Stimulated activated naive B cell treated with anti-CD40 and anti-IgM and Interleukin-4, amounts not matched to agents 10 μg/mL and 1 μg/mL and 100 μg/mL, for 72 hours (primary cell): ENCODE measurements at regions not wholly inside any gene's neighbourhood (a gene's known extent, or its start where the extent isn't known, plus 50 kb on each side); places are given as distances from the start of the nearest gene placed in this dataset.

ENCODE experiments used
- ATAC-seq, 2 donors: fragments of 150-1000 bp; cut with Tn5 transposase; replicated peaks; 2 replicates each; pipeline ENCODE4 v1.10.0; 2021; ENCODE audit warnings: moderate library complexity in 1 of 2
- DNase-seq: peaks from one replicate; pipeline ENCODE4 v3.0.0; 2021
- H3K27ac Mint-ChIP-seq: one replicate; pipeline ENCODE4 v1.8.0; 2022; ENCODE audit warnings: mild to moderate bottlenecking, mixed read lengths
- H3K27me3 Mint-ChIP-seq, 2 donors: one replicate each; pipeline ENCODE4 v1.8.0; 2022; ENCODE audit warnings: mixed read lengths in 2 of 2
- H3K36me3 Mint-ChIP-seq, 2 donors: one replicate each; pipeline ENCODE4 v1.8.0; 2022; ENCODE audit warnings: mixed read lengths in 2 of 2, mild to moderate bottlenecking in 1 of 2
- H3K4me1 Mint-ChIP-seq, 2 donors: one replicate each; pipeline ENCODE4 v1.8.0; 2022; ENCODE audit warnings: mixed read lengths in 2 of 2, mild to moderate bottlenecking in 1 of 2
- H3K4me3 Mint-ChIP-seq, 2 donors: one replicate each; pipeline ENCODE4 v1.8.0; 2022; ENCODE audit warnings: mild to moderate bottlenecking in 2 of 2, mixed read lengths in 2 of 2, moderate library complexity in 1 of 2
- H3K9me3 Mint-ChIP-seq, 2 donors: one replicate each; pipeline ENCODE4 v1.8.0; 2022; ENCODE audit warnings: mixed read lengths in 2 of 2, mild to moderate bottlenecking in 1 of 2

DNA sequence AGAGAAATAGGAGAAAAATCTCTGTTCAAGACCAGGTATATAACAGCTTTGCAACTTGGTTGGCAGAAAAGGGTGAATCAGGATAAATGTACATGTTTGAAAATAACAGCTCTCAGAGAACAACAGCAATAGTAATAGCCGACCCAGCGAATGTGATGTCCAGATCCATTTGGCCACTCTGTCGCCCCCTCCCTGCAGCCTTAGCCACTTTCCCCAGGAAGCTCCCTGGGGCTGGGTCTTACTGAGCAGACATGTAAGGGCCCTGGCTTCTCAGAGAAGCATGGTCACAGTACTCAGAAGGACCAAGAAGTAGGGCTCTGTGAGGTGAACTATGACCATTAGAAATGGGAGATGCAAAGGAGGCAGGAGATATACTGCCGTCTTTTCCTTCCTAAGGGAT is 154.1 kb upstream of the SNX19 start:
- DNase-seq (no peak), ATAC-seq (no peak)
- no peaks in the 10 kb centered on the region for H3K4me1 Mint-ChIP-seq
- H3K9me3 Mint-ChIP-seq, result no peaks in the 10 kb centered on the region
- no peak overlapping the region for H3K4me3 Mint-ChIP-seq
- H3K27ac Mint-ChIP-seq, result no peak overlapping the region
- no peaks in the 10 kb centered on the region for H3K36me3 Mint-ChIP-seq
- H3K27me3 Mint-ChIP-seq, result peaks cover 0 to 9% of the 10 kb centered on the region in 2 donors

- peaks cover 1 to 6% of the 10 kb centered on the region in 2 donors for H3K9me3 Mint-ChIP-seq
- H3K4me3 Mint-ChIP-seq, result no peak overlapping the region
- peaks cover 0 to 6% of the 10 kb centered on the region in 2 donors for H3K27me3 Mint-ChIP-seq
- ATAC-seq (no peak), DNase-seq (no peak)
- no peak overlapping the region for H3K27ac Mint-ChIP-seq
- no peaks in the 10 kb centered on the region for H3K36me3 Mint-ChIP-seq
- no peaks in the 10 kb centered on the region for H3K4me1 Mint-ChIP-seq
Observed at GRCh38 chr11:131073167-131073566, 156.9 kb upstream of the SNX19 start.

DNA sequence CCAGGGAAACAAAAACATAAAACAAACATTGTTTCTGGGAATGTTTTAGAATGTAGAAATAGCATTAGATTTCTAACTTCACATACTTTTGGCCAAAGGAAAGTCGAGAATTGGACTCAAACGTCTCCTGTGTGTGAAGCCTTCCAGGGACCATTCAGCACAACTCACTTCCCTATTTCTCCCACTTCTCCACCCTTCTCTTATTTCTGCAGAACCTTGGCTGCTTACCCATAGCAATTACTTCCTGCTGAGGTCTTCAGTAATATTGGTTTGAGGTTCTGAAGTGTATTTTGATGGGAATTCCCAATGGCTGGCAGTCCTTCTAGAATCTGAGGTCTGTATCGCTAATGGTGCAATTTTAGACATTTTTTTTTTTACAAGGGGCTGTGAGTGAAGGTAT is 158.3 kb upstream of the SNX19 start:
- Mint-ChIP-seq H3K27me3 (peaks cover 0 to 6% of the 10 kb centered on the region in 2 donors), H3K4me3 (no peak overlapping the region), H3K36me3 (no peaks in the 10 kb centered on the region), H3K27ac (no peak overlapping the region), H3K4me1 (no peaks in the 10 kb centered on the region), H3K9me3 (peaks cover 1 to 6% of the 10 kb centered on the region in 2 donors)
- no peak for DNase-seq
- ATAC-seq, result no peak

DNA sequence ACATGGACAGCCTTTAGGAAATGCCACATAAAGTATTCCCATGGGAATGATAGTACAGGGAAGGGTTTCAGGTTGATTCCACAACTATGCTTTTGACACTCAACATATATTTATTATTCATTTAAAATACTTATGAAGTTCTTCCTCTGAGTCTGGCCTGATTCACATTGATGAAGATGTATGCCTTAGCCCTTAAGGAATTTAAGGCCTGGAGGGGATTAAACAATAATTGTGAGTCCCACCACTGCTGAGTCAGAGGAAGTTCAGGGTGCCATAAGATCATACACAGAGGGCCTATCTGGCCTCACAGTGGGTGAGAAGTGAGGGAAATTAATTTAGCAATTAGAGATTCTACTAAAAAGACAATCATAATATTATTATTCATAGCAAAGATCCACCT is 161.1 kb upstream of the SNX19 start:
- Mint-ChIP-seq H3K27ac (no peak overlapping the region), H3K9me3 (peaks cover 3 to 11% of the 10 kb centered on the region in 2 donors), H3K4me3 (no peak overlapping the region), H3K27me3 (peaks cover 0 to 6% of the 10 kb centered on the region in 2 donors), H3K4me1 (no peaks in the 10 kb centered on the region), H3K36me3 (no peaks in the 10 kb centered on the region)
- ATAC-seq (no peak), DNase-seq (no peak)

DNA sequence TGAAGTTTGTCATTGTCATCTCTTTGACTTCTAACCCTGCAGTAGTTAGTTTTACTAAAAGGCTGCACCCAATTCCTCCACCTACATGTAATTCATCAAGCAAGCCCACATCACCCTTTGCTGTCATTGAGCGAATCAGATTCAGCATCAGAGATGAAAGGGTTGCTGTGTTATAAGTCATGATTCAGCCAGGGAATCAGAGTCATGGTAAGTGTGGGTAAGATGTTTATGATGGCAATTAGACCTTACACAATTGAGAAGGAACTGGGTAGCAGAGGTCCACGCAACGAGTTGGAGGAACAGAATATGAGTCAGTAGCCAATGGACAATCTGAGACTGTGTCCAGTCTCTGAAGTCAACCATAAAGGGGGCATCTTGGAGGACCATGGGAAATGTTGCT is 162.8 kb upstream of the SNX19 start:
- peaks cover 3 to 11% of the 10 kb centered on the region in 2 donors for H3K9me3 Mint-ChIP-seq
- no peaks in the 10 kb centered on the region for H3K36me3 Mint-ChIP-seq
- no peaks in the 10 kb centered on the region for H3K4me1 Mint-ChIP-seq
- DNase-seq (no peak), ATAC-seq (no peak)
- H3K27me3 Mint-ChIP-seq, result no peaks in the 10 kb centered on the region
- no peak overlapping the region for H3K4me3 Mint-ChIP-seq
- no peak overlapping the region for H3K27ac Mint-ChIP-seq

DNA sequence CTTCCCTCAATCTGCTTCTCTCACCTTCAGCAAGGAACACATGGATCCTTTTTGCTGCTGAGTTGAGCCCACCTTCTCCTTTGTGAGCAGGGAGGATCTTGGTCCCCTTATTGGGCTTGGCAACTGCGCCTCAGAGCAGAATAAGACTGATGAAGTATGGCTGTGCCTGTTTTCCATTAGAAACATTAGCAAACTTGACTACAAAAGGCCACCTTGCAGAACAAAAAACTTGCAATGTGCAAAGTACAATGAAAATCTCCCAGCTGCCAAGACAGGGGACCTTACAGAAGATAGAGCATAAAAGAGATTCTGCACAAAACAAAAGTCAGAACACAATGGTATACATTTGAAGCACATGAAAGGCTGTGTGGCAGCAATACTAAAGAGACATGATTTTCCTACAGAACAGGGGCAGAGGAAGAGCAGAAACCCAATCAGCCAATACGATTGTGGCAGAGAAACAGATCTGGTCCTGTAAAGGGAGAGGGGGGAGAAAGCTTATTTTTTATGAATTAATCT is 173.5 kb upstream of the SNX19 start:
- Mint-ChIP-seq H3K27me3 (no peaks in the 10 kb centered on the region), H3K27ac (no peak overlapping the region), H3K9me3 (peaks cover 9 to 11% of the 10 kb centered on the region in 2 donors), H3K4me1 (no peaks in the 10 kb centered on the region), H3K4me3 (no peak overlapping the region), H3K36me3 (peaks cover 0 to 1% of the 10 kb centered on the region in 2 donors)
- no peak for ATAC-seq
- DNase-seq, result no peak

GRCh38 chr11:131092469-131092868 is 176.2 kb upstream of the SNX19 start:
- ATAC-seq (no peak), DNase-seq (no peak)
- Mint-ChIP-seq H3K9me3 (peaks cover 0 to 1% of the 10 kb centered on the region in 2 donors), H3K4me1 (no peaks in the 10 kb centered on the region), H3K27me3 (no peaks in the 10 kb centered on the region), H3K27ac (no peak overlapping the region), H3K36me3 (no peaks in the 10 kb centered on the region), H3K4me3 (no peak overlapping the region)

- no peak for ATAC-seq
- no peak overlapping the region for H3K27ac Mint-ChIP-seq
- no peak for DNase-seq
- H3K4me1 Mint-ChIP-seq, result no peaks in the 10 kb centered on the region
- no peak overlapping the region for H3K4me3 Mint-ChIP-seq
- peaks cover 0 to 1% of the 10 kb centered on the region in 2 donors for H3K9me3 Mint-ChIP-seq
- no peaks in the 10 kb centered on the region for H3K36me3 Mint-ChIP-seq
- no peaks in the 10 kb centered on the region for H3K27me3 Mint-ChIP-seq
Observed at GRCh38 chr11:131094827-131095226, 178.5 kb upstream of the SNX19 start.

- Mint-ChIP-seq H3K27me3 (peaks cover 0 to under 1% of the 10 kb centered on the region in 2 donors), H3K36me3 (no peaks in the 10 kb centered on the region), H3K9me3 (peaks cover 0 to 1% of the 10 kb centered on the region in 2 donors), H3K27ac (no peak overlapping the region), H3K4me1 (no peaks in the 10 kb centered on the region), H3K4me3 (no peak overlapping the region)
- ATAC-seq, result no peak
- DNase-seq, result no peak
Observed at GRCh38 chr11:131095511-131096185, 179.4 kb upstream of the SNX19 start.

DNA sequence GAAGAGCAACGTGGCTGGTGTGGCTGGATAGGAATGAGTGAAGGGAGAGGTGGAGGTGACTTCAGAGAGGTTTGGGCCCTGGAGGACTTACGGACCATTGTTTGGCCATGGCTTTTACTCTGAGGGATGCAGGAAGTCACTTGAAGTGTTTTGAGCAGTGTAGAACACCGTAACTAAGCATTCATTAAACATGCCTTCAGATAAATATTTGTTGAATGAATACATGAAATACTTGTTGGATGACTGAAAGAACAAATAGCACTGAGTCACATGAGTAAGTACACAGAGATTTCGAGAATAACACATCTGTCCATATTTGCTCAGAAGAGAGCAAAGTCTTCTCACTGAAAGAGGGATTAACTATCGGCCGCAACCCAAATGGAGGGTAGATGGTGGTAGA is 182.7 kb upstream of the SNX19 start:
- Mint-ChIP-seq H3K27me3 (peaks cover 0 to 7% of the 10 kb centered on the region in 2 donors), H3K4me3 (no peak overlapping the region), H3K27ac (no peak overlapping the region), H3K36me3 (no peaks in the 10 kb centered on the region), H3K4me1 (no peaks in the 10 kb centered on the region), H3K9me3 (peaks cover 0 to 2% of the 10 kb centered on the region in 2 donors)
- ATAC-seq (no peak), DNase-seq (no peak)

DNA sequence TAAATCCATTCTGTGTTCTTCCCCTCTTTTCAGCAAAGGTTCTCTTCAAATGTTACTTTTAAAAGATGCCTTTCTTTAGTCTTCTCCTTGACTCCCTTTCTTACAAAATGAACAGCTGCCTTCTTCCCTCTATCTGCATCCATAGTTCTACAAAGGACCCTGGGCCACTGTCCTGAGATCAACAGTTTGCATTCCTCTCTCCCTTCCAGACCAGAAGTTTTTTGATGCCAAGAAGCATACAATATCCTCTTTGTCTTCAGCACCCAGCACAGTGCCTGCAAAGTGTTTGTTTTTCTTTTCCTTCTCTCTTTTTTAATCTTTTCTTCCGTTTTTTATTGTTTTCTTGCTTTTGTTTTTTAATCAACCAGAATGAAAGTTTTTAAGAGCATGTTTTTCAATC is 183.5 kb upstream of the SNX19 start:
- Mint-ChIP-seq H3K4me3 (no peak overlapping the region), H3K36me3 (no peaks in the 10 kb centered on the region), H3K27ac (no peak overlapping the region), H3K4me1 (no peaks in the 10 kb centered on the region), H3K9me3 (peaks cover 0 to 3% of the 10 kb centered on the region in 2 donors), H3K27me3 (peaks cover 0 to 12% of the 10 kb centered on the region in 2 donors)
- no peak for ATAC-seq
- DNase-seq, result no peak

- H3K27me3 Mint-ChIP-seq, result peaks cover 0 to 6% of the 10 kb centered on the region in 2 donors
- no peak overlapping the region for H3K4me3 Mint-ChIP-seq
- H3K27ac Mint-ChIP-seq, result no peak overlapping the region
- no peak for ATAC-seq
- H3K4me1 Mint-ChIP-seq, result no peaks in the 10 kb centered on the region
- no peak for DNase-seq
- H3K9me3 Mint-ChIP-seq, result peaks cover 0 to 4% of the 10 kb centered on the region in 2 donors
- H3K36me3 Mint-ChIP-seq, result no peaks in the 10 kb centered on the region
Observed at GRCh38 chr11:131108760-131109159, 192.5 kb upstream of the SNX19 start.

DNA sequence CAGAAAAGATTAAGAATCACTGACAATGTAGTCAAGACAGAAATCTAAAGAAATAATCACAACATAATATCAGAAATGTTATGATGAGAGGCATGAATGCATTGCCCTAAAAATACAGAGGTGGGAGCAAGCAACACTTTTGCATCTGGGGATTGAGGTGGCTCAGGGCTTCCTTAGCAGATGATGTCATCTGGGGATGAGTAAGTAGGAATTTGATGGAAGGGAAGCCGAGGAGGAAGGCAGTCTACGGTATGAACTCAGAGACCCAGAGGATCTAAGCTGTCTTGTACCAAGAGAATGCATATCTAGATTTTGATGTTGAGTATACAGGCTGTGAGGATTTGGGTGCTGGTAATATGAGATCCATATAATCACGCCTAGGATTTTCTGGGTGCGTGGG is 193.0 kb upstream of the SNX19 start:
- no peak for DNase-seq
- Mint-ChIP-seq H3K4me3 (no peak overlapping the region), H3K27me3 (peaks cover 0 to 4% of the 10 kb centered on the region in 2 donors), H3K4me1 (no peaks in the 10 kb centered on the region), H3K36me3 (no peaks in the 10 kb centered on the region), H3K9me3 (peaks cover 0 to 4% of the 10 kb centered on the region in 2 donors), H3K27ac (no peak overlapping the region)
- no peak for ATAC-seq

- Mint-ChIP-seq H3K27me3 (no peaks in the 10 kb centered on the region), H3K4me3 (no peak overlapping the region), H3K4me1 (no peaks in the 10 kb centered on the region), H3K36me3 (no peaks in the 10 kb centered on the region), H3K27ac (no peak overlapping the region), H3K9me3 (peaks cover 0 to 3% of the 10 kb centered on the region in 2 donors)
- no peak for DNase-seq
- no peak for ATAC-seq
Observed at GRCh38 chr11:131109790-131110189, 193.5 kb upstream of the SNX19 start.

GRCh38 chr11:131111775-131112174 is 195.5 kb upstream of the SNX19 start:
- peaks cover 3 to 4% of the 10 kb centered on the region in 2 donors for H3K9me3 Mint-ChIP-seq
- no peaks in the 10 kb centered on the region for H3K36me3 Mint-ChIP-seq

More at GRCh38 chr11:131111775-131112174, 195.5 kb upstream of the SNX19 start:
- H3K4me3 Mint-ChIP-seq, result no peak overlapping the region
- no peaks in the 10 kb centered on the region for H3K27me3 Mint-ChIP-seq
- DNase-seq (no peak), ATAC-seq (no peak)
- H3K27ac Mint-ChIP-seq, result no peak overlapping the region
- H3K4me1 Mint-ChIP-seq, result no peaks in the 10 kb centered on the region
